K562 (cell line): ENCODE measurements at regions not wholly inside any gene's neighbourhood (a gene's known extent, or its start where the extent isn't known, plus 50 kb on each side); places are given as distances from the start of the nearest gene placed in this dataset.

Experiments used
- ATAC-seq: fragments of 200-7000 bp; cut with Tn5 transposase; 3 replicates; pipeline ENCODE4 v1.9.1; 2020; ENCODE audit warnings: moderate library complexity
- BruUV-seq: library from RNA; stranded (reverse); fragments of 400-500 nt; replicated peaks from 2 replicates; lab custom pipeline; 2021; lab: Mats Ljungman, UMichigan
- CTCF ChIA-PET: fragments of 300-600 bp; formaldehyde crosslinking; extraction: SDS; loops from one replicate; lab custom pipeline; 2021; ENCODE audit warnings: low intra/inter-chr PET ratio; lab: Yijun Ruan, JAX
- POLR2A ChIA-PET: fragments of 300-600, 350-650 bp; sonication (Branson Sonifier 250); formaldehyde crosslinking; extraction: SDS; loops from one replicate; lab custom pipeline; 2021; ENCODE audit warnings: antibody characterized with exemption, inconsistent platforms; lab: Yijun Ruan, JAX
- DNase-seq, 4 experiments: peaks; one replicate each; pipeline versions ENCODE4 v3.0.0 to v3.0.0-alpha.2; 2011 to 2018; ENCODE audit warnings: low spot score in 3 of 4, mixed read lengths in 3 of 4; ENCODE audit errors: extremely low read depth in 1 of 4
- FAIRE-seq: peaks from 2 replicates; lab custom pipeline; 2011; peaks lifted over from hg19 to GRCh38; lab: Jason Lieb, UNC
- H2AFZ ChIP-seq: 2 replicates; pipeline ENCODE4 v1.6.0; 2011; ENCODE audit warnings: low read depth, low read length, control low read depth, inconsistent platforms
- H3K27ac ChIP-seq: fragments of 200-600 bp; 3 replicates; pipeline ENCODE4 v1.8.0; 2011; ENCODE audit warnings: low read depth, mild to moderate bottlenecking, control low read depth, inconsistent platforms, low read length, moderate library complexity, mixed read lengths; ENCODE audit errors: extremely low read depth
- H3K27me3 ChIP-seq, 2 experiments: fragments of 300-600 bp in 1 of 2; 2 replicates in 1 of 2; 3 replicates in 1 of 2; pipeline versions ENCODE4 v1.6.0 to v1.8.0; 2011; ENCODE audit warnings: inconsistent platforms in 2 of 2, low read length in 2 of 2, mild to moderate bottlenecking in 1 of 2, mixed read lengths in 1 of 2, moderate library complexity in 1 of 2; ENCODE audit not compliant: control insufficient read depth in 2 of 2, insufficient read depth in 2 of 2
- H3K36me3 ChIP-seq: fragments of 300-600 bp; 3 replicates; pipeline ENCODE4 v1.8.0; 2011; ENCODE audit warnings: mild to moderate bottlenecking, low read length, inconsistent platforms; ENCODE audit not compliant: control insufficient read depth, insufficient read depth
- H3K4me1 ChIP-seq, 2 experiments: fragments of 200-600 bp in 1 of 2; replicated peaks in 1 of 2; 2 replicates in 1 of 2; 3 replicates in 1 of 2; pipeline versions ENCODE4 v1.5.1 to v1.8.0; 2011; ENCODE audit warnings: inconsistent platforms in 2 of 2, low read length in 2 of 2, mild to moderate bottlenecking in 1 of 2, mixed read lengths in 1 of 2, moderate library complexity in 1 of 2; ENCODE audit not compliant: control insufficient read depth in 2 of 2, insufficient read depth in 2 of 2
- H3K4me2 ChIP-seq: 2 replicates; pipeline ENCODE4 v1.6.1; 2011; ENCODE audit warnings: low read length, control low read depth, inconsistent platforms, mixed read lengths; ENCODE audit not compliant: insufficient read depth
- H3K4me3 ChIP-seq: fragments of 200-600 bp; sonication (generic), shearing (Covaris generic); 2 replicates; pipeline ENCODE4 v1.5.1; 2016; ENCODE audit warnings: control low read depth, inconsistent platforms
- H3K79me2 ChIP-seq: fragments of 200-600 bp; 3 replicates; pipeline ENCODE4 v1.8.0; 2011; ENCODE audit warnings: low read length, inconsistent platforms; ENCODE audit not compliant: control insufficient read depth, insufficient read depth
- H3K9ac ChIP-seq, 2 experiments: 2 replicates each; pipeline versions ENCODE4 v1.6.0 to v1.6.1; 2011; ENCODE audit warnings: low read depth in 2 of 2, low read length in 2 of 2, control low read depth in 1 of 2, inconsistent platforms in 1 of 2, mild to moderate bottlenecking in 1 of 2, mixed read lengths in 1 of 2; ENCODE audit not compliant: insufficient read depth in 1 of 2
- H3K9me1 ChIP-seq: one replicate; pipeline ENCODE4 v1.6.0; 2011; ENCODE audit warnings: inconsistent platforms, mild to moderate bottlenecking, low read length, moderate library complexity; ENCODE audit not compliant: control insufficient read depth, insufficient read depth
- H3K9me3 ChIP-seq: replicated peaks from 2 replicates; pipeline ENCODE4 v1.5.1; 2011; ENCODE audit warnings: low read depth, low read length, inconsistent platforms; ENCODE audit not compliant: control insufficient read depth, insufficient read depth
- H4K20me1 ChIP-seq: replicated peaks from 2 replicates; pipeline ENCODE4 v1.6.1; 2011; ENCODE audit warnings: low read length, inconsistent platforms, mixed read lengths; ENCODE audit not compliant: control insufficient read depth, insufficient read depth
- E2F4 ChIP-seq: sonication (generic); formaldehyde crosslinking; IDR thresholded peaks from 2 replicates; pipeline ENCODE4 v1.8.0; 2022; ENCODE audit warnings: mild to moderate bottlenecking, low read depth, missing genetic modification reagents
- HCFC1 ChIP-seq: IDR thresholded peaks from 2 replicates; pipeline ENCODE4 v1.6.1; 2012; ENCODE audit warnings: low read depth, low read length, improper control_type of control experiment
- ILK ChIP-seq: fragments of 450-650 bp; IDR thresholded peaks from 2 replicates; pipeline ENCODE4 v1.6.1; 2016; ENCODE audit warnings: missing genetic modification characterization, low read depth, mild to moderate bottlenecking, missing compliant biosample characterization, moderate library complexity, borderline replicate concordance
- RHOXF2B ChIP-seq: fragments of 250-450 bp; sonication (Bioruptor Pico); conservative IDR thresholded peaks from 2 replicates; pipeline ENCODE4 v1.5.1; 2021
- SLC30A9 ChIP-seq: fragments of 250-450 bp; sonication (Bioruptor Pico); IDR thresholded peaks from 2 replicates; pipeline ENCODE4 v1.8.0; 2022; ENCODE audit warnings: mild to moderate bottlenecking, moderate library complexity
- SMAD1 ChIP-seq: fragments of 150-350 bp; IDR thresholded peaks from 2 replicates; pipeline ENCODE4 v1.6.1; 2014; ENCODE audit warnings: low read length, low read depth; ENCODE audit not compliant: partially characterized antibody
- SP2 ChIP-seq: IDR thresholded peaks from 2 replicates; pipeline ENCODE4 v1.6.1; 2011; ENCODE audit warnings: mild to moderate bottlenecking, low read depth, low read length, moderate library complexity; ENCODE audit not compliant: poor library complexity, severe bottlenecking; ENCODE audit errors: extremely low read depth
- ZNF24 ChIP-seq: fragments of 450-650 bp; IDR thresholded peaks from 2 replicates; pipeline ENCODE4 v1.6.1; 2016
- ZNF280A ChIP-seq: fragments of 450-650 bp; IDR thresholded peaks from 2 replicates; pipeline ENCODE4 v1.6.1; 2018; ENCODE audit warnings: mild to moderate bottlenecking, low read depth; ENCODE audit not compliant: partially characterized antibody
- ZNF316 ChIP-seq: fragments of 450-650 bp; IDR thresholded peaks from 2 replicates; pipeline ENCODE4 v1.6.1; 2016
- ZNF589 ChIP-seq: fragments of 200-800 bp; sonication (Bioruptor generic); IDR thresholded peaks from 2 replicates; pipeline ENCODE4 v1.6.1; 2016; ENCODE audit warnings: low read depth, missing genetic modification characterization, missing compliant biosample characterization
- ZNF644 ChIP-seq: fragments of 200-800 bp; sonication (Bioruptor generic); IDR thresholded peaks from 2 replicates; pipeline ENCODE4 v1.6.1; 2016; ENCODE audit warnings: low read depth, missing genetic modification characterization, missing compliant biosample characterization
- ZNF696 ChIP-seq: fragments of 250-450 bp; sonication (Bioruptor Pico); conservative IDR thresholded peaks from 2 replicates; pipeline ENCODE4 v1.4.0; 2020; ENCODE audit warnings: mild to moderate bottlenecking, moderate library complexity
- WGBS: fragments of 100-300 bp; shearing (Covaris generic); methylation state at CpG from one replicate; pipeline ENCODE4 v1.1.6; 2016; ENCODE audit warnings: low coverage, mixed read lengths; ENCODE audit not compliant: insufficient coverage; ENCODE audit errors: missing lambda C conversion rate; 5-methylcytosine and 5-hydroxymethylcytosine counted together
- in situ Hi-C: fragments of 300-500 bp; cut with MboI; formaldehyde crosslinking; loops from 4 replicates; pipeline ENCODE4 v1.15.0; 2018; ENCODE audit warnings: inconsistent platforms, mixed read lengths
- intact Hi-C: fragments of 100-400 bp; cut with micrococcal nuclease; formaldehyde crosslinking; loops from 2 replicates; pipeline ENCODE4 v1.14.2; 2022

- Histone ChIP-seq H3K9me1 (no peaks in the 10 kb centered on the region), H3K9ac (no peak overlapping the region), H3K27me3 (no peaks in the 10 kb centered on the region), H3K4me1 (no peaks in the 10 kb centered on the region), H3K4me2 (no peak overlapping the region), H4K20me1 (no peaks in the 10 kb centered on the region), H3K36me3 (no peaks in the 10 kb centered on the region), H3K4me3 (no peak overlapping the region), H3K79me2 (no peaks in the 10 kb centered on the region), H3K9me3 (no peaks in the 10 kb centered on the region), H2AFZ (no peak overlapping the region), H3K27ac (no peak overlapping the region)
- intact Hi-C loops, result no loop called here
- TF ChIP-seq HCFC1 (no peak), ZNF316 (no peak), RHOXF2B (CRISPR knock-in tag) (no peak), ZNF696 (CRISPR knock-in tag) (no peak)
- FAIRE-seq (no peak), DNase-seq (no peak), ATAC-seq (no peak)
- ChIA-PET CTCF (no interaction called here), POLR2A (no interaction called here)
- BruUV-seq, result no TSS peak
- in situ Hi-C loops, result no loop called here
Observed at GRCh38 chr12:127570387-127570786, 696.6 kb upstream of the TMEM132C start.

GRCh38 chr12:127570793-127571360, 696.1 kb upstream of the TMEM132C start:
- FAIRE-seq, result no peak
- no peak for DNase-seq
- 3% methylated on average over 9 of the region's 10 CpGs for WGBS
- H3K4me2 ChIP-seq, result no peak overlapping the region
- in situ Hi-C loops (no loop called here), intact Hi-C loops (no loop called here)
- no peak overlapping the region for H2AFZ ChIP-seq
- no peaks in the 10 kb centered on the region for H3K4me1 ChIP-seq
- H3K27ac ChIP-seq, result no peak overlapping the region
- H3K9me3 ChIP-seq, result no peaks in the 10 kb centered on the region
- H4K20me1 ChIP-seq, result no peaks in the 10 kb centered on the region
- TF ChIP-seq ZNF589 (CRISPR knock-in tag) (no peak), E2F4 (CRISPR knock-in tag) (no peak), ZNF24 (no peak), SMAD1 (no peak), SP2 (no peak), ILK (tag) (no peak), ZNF280A (no peak), SLC30A9 (CRISPR knock-in tag) (no peak), ZNF644 (tag) (no peak)
- H3K36me3 ChIP-seq, result no peaks in the 10 kb centered on the region
- BruUV-seq, result no TSS peak
- no peak for ATAC-seq
- no peak overlapping the region for H3K9ac ChIP-seq
- H3K9me1 ChIP-seq, result no peaks in the 10 kb centered on the region
- no peaks in the 10 kb centered on the region for H3K79me2 ChIP-seq
- CTCF ChIA-PET, result no interaction called here
- H3K27me3 ChIP-seq, result no peaks in the 10 kb centered on the region
- POLR2A ChIA-PET, result interaction anchor here (0.6 kb wide), 1 partner anchor 1501 kb away, joined by 4 read pairs; no protein-coding TSS in a partner anchor
- no peak overlapping the region for H3K4me3 ChIP-seq
